CD8-positive, alpha-beta memory T cell (primary cell): ENCODE measurements at regions not wholly inside any gene's neighbourhood (a gene's known extent, or its start where the extent isn't known, plus 50 kb on each side); places are given as distances from the start of the nearest gene placed in this dataset.
"Not testable (repeated sequence)": the region's sequence is repeated elsewhere in the genome, so short reads cannot be mapped to it uniquely, and the experiment has no call there.

ENCODE experiments used
- CTCF ChIA-PET: fragments of 350-600 bp; sonication (Branson Sonifier 250); formaldehyde crosslinking; loops from one replicate; lab custom pipeline; 2021; ENCODE audit warnings: antibody characterized with exemption; lab: Charles Lee
- POLR2A ChIA-PET: fragments of 350-600 bp; sonication (Branson Sonifier 250); formaldehyde crosslinking; loops from one replicate; lab custom pipeline; 2021; ENCODE audit warnings: antibody characterized with exemption; lab: Charles Lee
- DNase-seq, 5 donors: peaks; one replicate each; pipeline versions ENCODE4 v3.0.0 to v3.0.0-alpha.2; 2020 to 2022; ENCODE audit warnings: mixed read lengths in 1 of 5
- H3K27ac ChIP-seq: one replicate; pipeline ENCODE4 v1.7.0; 2013; ENCODE audit warnings: low read depth, mild to moderate bottlenecking, low read length, moderate library complexity
- H3K27me3 ChIP-seq: 2 replicates; pipeline ENCODE4 v1.7.0; 2013; ENCODE audit warnings: low read length, mild to moderate bottlenecking; ENCODE audit not compliant: insufficient read depth, poor library complexity, severe bottlenecking
- H3K36me3 ChIP-seq: 2 replicates; pipeline ENCODE4 v1.7.0; 2013; ENCODE audit warnings: mild to moderate bottlenecking, low read length, moderate library complexity; ENCODE audit not compliant: insufficient read depth
- H3K4me1 ChIP-seq: 2 replicates; pipeline ENCODE4 v1.7.0; 2013; ENCODE audit warnings: mild to moderate bottlenecking, low read length, moderate library complexity; ENCODE audit not compliant: insufficient read depth
- H3K4me3 ChIP-seq: 2 replicates; pipeline ENCODE4 v1.7.0; 2013; ENCODE audit warnings: mild to moderate bottlenecking, low read length
- H3K9me3 ChIP-seq: 2 replicates; pipeline ENCODE4 v1.7.0; 2013; ENCODE audit warnings: mild to moderate bottlenecking, low read length
- H3K27ac Mint-ChIP-seq, 8 donors: one replicate each; pipeline ENCODE4 v1.8.0; 2020 to 2021; ENCODE audit warnings: mixed read lengths in 8 of 8, mild to moderate bottlenecking in 6 of 8, inconsistent platforms in 3 of 8, moderate library complexity in 3 of 8
- H3K27me3 Mint-ChIP-seq, 2 donors: one replicate each; pipeline ENCODE4 v1.8.0; 2020 to 2021; ENCODE audit warnings: mixed read lengths in 2 of 2, mild to moderate bottlenecking in 1 of 2, moderate library complexity in 1 of 2
- H3K36me3 Mint-ChIP-seq, 3 donors: one replicate each; pipeline ENCODE4 v1.8.0; 2020 to 2021; ENCODE audit warnings: mixed read lengths in 3 of 3, inconsistent platforms in 1 of 3, mild to moderate bottlenecking in 1 of 3
- H3K4me1 Mint-ChIP-seq, 3 donors: one replicate each; pipeline ENCODE4 v1.8.0; 2020 to 2021; ENCODE audit warnings: mixed read lengths in 3 of 3, inconsistent platforms in 1 of 3, mild to moderate bottlenecking in 1 of 3
- H3K4me3 Mint-ChIP-seq, 7 donors: one replicate each; pipeline ENCODE4 v1.8.0; 2020 to 2021; ENCODE audit warnings: mixed read lengths in 7 of 7, mild to moderate bottlenecking in 6 of 7, moderate library complexity in 4 of 7, inconsistent platforms in 2 of 7
- H3K9me3 Mint-ChIP-seq, 5 donors: one replicate each; pipeline ENCODE4 v1.8.0; 2020 to 2022; ENCODE audit warnings: mixed read lengths in 5 of 5, mild to moderate bottlenecking in 3 of 5, moderate library complexity in 2 of 5, inconsistent platforms in 1 of 5

GRCh38 chr3:104214937-104215336 is 1151.8 kb upstream of the ALCAM start:
- CTCF ChIA-PET, result no interaction called here

GRCh38 chr3:104219046-104219445 is 1147.7 kb upstream of the ALCAM start:
- H3K4me1 Mint-ChIP-seq, H3K27ac ChIP-seq, H3K36me3 Mint-ChIP-seq, POLR2A ChIA-PET, H3K4me3 Mint-ChIP-seq, H3K36me3 ChIP-seq, H3K4me3 ChIP-seq, H3K4me1 ChIP-seq, DNase-seq, H3K9me3 Mint-ChIP-seq, H3K9me3 ChIP-seq, H3K27ac Mint-ChIP-seq, CTCF ChIA-PET, H3K27me3 ChIP-seq, H3K27me3 Mint-ChIP-seq: not testable (repeated sequence)

More at GRCh38 chr3:104214937-104215336, 1151.8 kb upstream of the ALCAM start:
- no peaks in the 10 kb centered on the region for H3K27me3 ChIP-seq
- H3K36me3 ChIP-seq, result no peaks in the 10 kb centered on the region
- H3K4me1 ChIP-seq, result no peaks in the 10 kb centered on the region
- Mint-ChIP-seq H3K27ac (no peak overlapping the region), H3K4me3 (no peak overlapping the region), H3K36me3 (no peaks in the 10 kb centered on the region), H3K4me1 (no peaks in the 10 kb centered on the region), H3K9me3 (peaks cover 0 to 1% (median 0%) of the 10 kb centered on the region in 5 donors), H3K27me3 (no peaks in the 10 kb centered on the region)
- POLR2A ChIA-PET, result no interaction called here
- H3K4me3 ChIP-seq, result no peak overlapping the region
- no peaks in the 10 kb centered on the region for H3K9me3 ChIP-seq
- no peak overlapping the region for H3K27ac ChIP-seq
- no peak for DNase-seq

DNA sequence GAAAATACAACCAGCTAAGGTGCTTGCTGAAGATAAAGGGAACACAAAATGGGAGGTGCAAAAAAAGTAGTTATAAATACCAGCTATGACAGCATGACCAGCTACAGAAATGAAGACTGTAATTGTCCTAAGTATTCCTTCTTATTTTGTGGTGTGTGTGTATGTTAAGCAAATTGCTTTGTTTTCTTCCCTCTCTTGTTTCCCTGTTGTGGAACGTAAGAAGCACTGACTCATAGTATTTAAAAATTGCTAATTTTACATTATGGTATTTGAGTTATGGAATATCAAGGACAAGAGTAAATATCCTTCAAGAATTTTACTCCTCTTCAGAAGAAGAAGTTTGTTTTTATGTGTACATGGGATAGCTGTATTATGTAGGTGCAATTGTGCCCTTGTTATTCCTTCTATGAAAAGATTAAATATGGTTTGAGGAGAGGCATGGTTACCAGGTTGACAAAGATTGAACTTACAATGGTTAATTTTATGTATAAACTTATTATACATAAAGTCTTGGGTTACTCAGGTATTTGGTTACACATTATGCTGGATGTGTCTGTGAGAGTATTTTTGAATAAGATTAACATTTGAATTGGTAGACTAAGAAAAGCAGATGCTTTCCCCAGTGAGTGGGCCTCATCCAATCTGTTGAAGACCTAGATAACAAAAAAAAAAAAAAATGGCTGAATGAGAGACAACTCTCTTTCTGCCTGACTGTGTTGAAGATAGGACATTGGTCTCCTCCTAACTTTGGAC is 1132.1 kb upstream of the ALCAM start:
- Mint-ChIP-seq H3K4me1 (no peaks in the 10 kb centered on the region), H3K27me3 (no peaks in the 10 kb centered on the region), H3K9me3 (peaks cover 0 to 5% (median 0%) of the 10 kb centered on the region in 5 donors), H3K4me3 (no peak overlapping the region), H3K36me3 (no peaks in the 10 kb centered on the region), H3K27ac (no peak overlapping the region)
- H3K9me3 ChIP-seq, result no peaks in the 10 kb centered on the region
- no peaks in the 10 kb centered on the region for H3K27me3 ChIP-seq
- DNase-seq, result no peak
- CTCF ChIA-PET, result no interaction called here
- POLR2A ChIA-PET, result no interaction called here
- no peak overlapping the region for H3K4me3 ChIP-seq
- H3K27ac ChIP-seq, result no peak overlapping the region
- H3K36me3 ChIP-seq, result no peaks in the 10 kb centered on the region
- no peaks in the 10 kb centered on the region for H3K4me1 ChIP-seq

- ChIA-PET POLR2A (no interaction called here), CTCF (no interaction called here)
- H3K4me3 Mint-ChIP-seq, result no peak overlapping the region
- Histone ChIP-seq H3K4me3 (no peak overlapping the region), H3K27ac (no peak overlapping the region), H3K36me3 (no peaks in the 10 kb centered on the region), H3K9me3 (no peaks in the 10 kb centered on the region), H3K27me3 (no peaks in the 10 kb centered on the region), H3K4me1 (no peaks in the 10 kb centered on the region)
- H3K27ac Mint-ChIP-seq, result no peak overlapping the region
- peaks cover 0 to 9% (median 2%) of the 10 kb centered on the region in 5 donors for H3K9me3 Mint-ChIP-seq
- no peaks in the 10 kb centered on the region for H3K4me1 Mint-ChIP-seq
- no peak for DNase-seq
- H3K36me3 Mint-ChIP-seq, result no peaks in the 10 kb centered on the region
- H3K27me3 Mint-ChIP-seq, result no peaks in the 10 kb centered on the region
These were observed 1122.0 kb upstream of the ALCAM start for GRCh38 chr3:104244680-104245220.

DNA sequence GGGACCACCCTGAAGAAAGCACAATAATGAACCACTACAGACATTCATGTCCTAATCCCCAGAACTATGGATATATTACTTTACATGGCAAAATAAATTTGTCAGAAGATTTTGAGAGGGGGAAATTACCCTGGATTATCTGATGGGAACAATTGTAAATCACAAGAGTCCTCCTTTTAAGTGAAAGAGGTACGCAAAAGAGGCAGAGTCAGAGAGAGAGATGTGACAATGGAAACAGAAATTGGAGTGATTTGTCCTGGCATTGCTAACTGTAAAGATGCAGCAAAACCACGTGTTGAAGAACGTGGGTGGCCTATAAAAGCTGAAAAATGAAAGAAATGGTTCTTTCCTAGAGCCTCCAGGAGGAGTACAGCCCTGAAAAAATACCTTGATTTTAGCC is 1121.4 kb upstream of the ALCAM start:
- H3K27ac Mint-ChIP-seq, result no peak overlapping the region
- Histone ChIP-seq H3K9me3 (no peaks in the 10 kb centered on the region), H3K4me3 (no peak overlapping the region), H3K27ac (no peak overlapping the region), H3K36me3 (no peaks in the 10 kb centered on the region), H3K27me3 (no peaks in the 10 kb centered on the region), H3K4me1 (no peaks in the 10 kb centered on the region)
- no peaks in the 10 kb centered on the region for H3K4me1 Mint-ChIP-seq
- H3K27me3 Mint-ChIP-seq, result no peaks in the 10 kb centered on the region
- DNase-seq, result no peak
- CTCF ChIA-PET, result no interaction called here
- peaks cover 0 to 9% (median 2%) of the 10 kb centered on the region in 5 donors for H3K9me3 Mint-ChIP-seq
- H3K36me3 Mint-ChIP-seq, result no peaks in the 10 kb centered on the region
- H3K4me3 Mint-ChIP-seq, result no peak overlapping the region
- POLR2A ChIA-PET, result no interaction called here

- Mint-ChIP-seq H3K9me3 (peaks cover 0 to 8% (median 2%) of the 10 kb centered on the region in 5 donors), H3K4me1 (no peaks in the 10 kb centered on the region), H3K4me3 (no peak overlapping the region), H3K27ac (no peak overlapping the region), H3K27me3 (no peaks in the 10 kb centered on the region), H3K36me3 (no peaks in the 10 kb centered on the region)
- ChIA-PET POLR2A (no interaction called here), CTCF (no interaction called here)
- DNase-seq, result no peak
- Histone ChIP-seq H3K4me3 (no peak overlapping the region), H3K36me3 (no peaks in the 10 kb centered on the region), H3K27me3 (no peaks in the 10 kb centered on the region), H3K4me1 (no peaks in the 10 kb centered on the region), H3K9me3 (no peaks in the 10 kb centered on the region), H3K27ac (no peak overlapping the region)
These were observed 1120.7 kb upstream of the ALCAM start for GRCh38 chr3:104245981-104246380.

- Histone ChIP-seq H3K27ac (no peak overlapping the region), H3K4me3 (no peak overlapping the region), H3K9me3 (no peaks in the 10 kb centered on the region), H3K36me3 (no peaks in the 10 kb centered on the region), H3K4me1 (no peaks in the 10 kb centered on the region), H3K27me3 (no peaks in the 10 kb centered on the region)
- Mint-ChIP-seq H3K36me3 (no peaks in the 10 kb centered on the region), H3K9me3 (peaks cover 0 to 2% (median 0%) of the 10 kb centered on the region in 5 donors), H3K27me3 (no peaks in the 10 kb centered on the region), H3K4me3 (no peak overlapping the region), H3K27ac (no peak overlapping the region), H3K4me1 (no peaks in the 10 kb centered on the region)
- ChIA-PET POLR2A (no interaction called here), CTCF (no interaction called here)
- DNase-seq, result no peak
These were observed 1109.2 kb upstream of the ALCAM start for GRCh38 chr3:104257486-104257885.

GRCh38 chr3:104263477-104263876 is 1103.2 kb upstream of the ALCAM start:
- H3K36me3 Mint-ChIP-seq, result no peaks in the 10 kb centered on the region
- ChIA-PET CTCF (no interaction called here), POLR2A (no interaction called here)
- no peak overlapping the region for H3K27ac Mint-ChIP-seq
- no peak for DNase-seq
- H3K4me1 ChIP-seq, result no peaks in the 10 kb centered on the region
- H3K4me3 Mint-ChIP-seq, result no peak overlapping the region
- no peak overlapping the region for H3K4me3 ChIP-seq
- no peak overlapping the region for H3K27ac ChIP-seq
- no peaks in the 10 kb centered on the region for H3K9me3 ChIP-seq
- H3K4me1 Mint-ChIP-seq, result no peaks in the 10 kb centered on the region
- no peaks in the 10 kb centered on the region for H3K27me3 ChIP-seq
- peaks cover 0 to 3% of the 10 kb centered on the region in 2 donors for H3K27me3 Mint-ChIP-seq
- no peaks in the 10 kb centered on the region for H3K36me3 ChIP-seq
- no peaks in the 10 kb centered on the region for H3K9me3 Mint-ChIP-seq
